IMR-90 (cell line): ENCODE measurements at regions not wholly inside any gene's neighbourhood (a gene's known extent, or its start where the extent isn't known, plus 50 kb on each side); places are given as distances from the start of the nearest gene placed in this dataset.

Experiments
- BHLHE40 ChIP-seq: fragments of 150-350 bp; IDR thresholded peaks from 2 replicates; pipeline ENCODE4 v1.6.1; 2016; ENCODE audit warnings: mild to moderate bottlenecking, low read depth, low read length
- CEBPB ChIP-seq: IDR thresholded peaks from 2 replicates; pipeline ENCODE4 v1.6.1; 2012; ENCODE audit warnings: low read depth, low read length, improper control_type of control experiment
- CHD1 ChIP-seq: IDR thresholded peaks from 2 replicates; pipeline ENCODE4 v1.6.1; 2012; ENCODE audit warnings: low read depth, low read length, improper control_type of control experiment
- FOS ChIP-seq: fragments of 150-350 bp; IDR thresholded peaks from 2 replicates; pipeline ENCODE4 v1.6.1; 2016; ENCODE audit warnings: low read depth, low read length
- MAZ ChIP-seq: IDR thresholded peaks from 2 replicates; pipeline ENCODE4 v1.6.1; 2012; ENCODE audit warnings: low read depth, mild to moderate bottlenecking, low read length, improper control_type of control experiment, moderate library complexity, borderline replicate concordance
- MXI1 ChIP-seq: IDR thresholded peaks from 2 replicates; pipeline ENCODE4 v1.6.1; 2012; ENCODE audit warnings: low read depth, mild to moderate bottlenecking, low read length, moderate library complexity, borderline replicate concordance
- NFE2L2 ChIP-seq: fragments of 150-350 bp; IDR thresholded peaks from 2 replicates; pipeline ENCODE4 v1.6.1; 2016; ENCODE audit warnings: low read depth, mild to moderate bottlenecking, low read length
- POLR2A ChIP-seq: IDR thresholded peaks from 2 replicates; pipeline ENCODE4 v1.6.1; 2012; ENCODE audit warnings: mild to moderate bottlenecking, low read depth, low read length
- RAD21 ChIP-seq: IDR thresholded peaks from 2 replicates; pipeline ENCODE4 v1.6.1; 2012; ENCODE audit warnings: low read length, improper control_type of control experiment
- RCOR1 ChIP-seq: IDR thresholded peaks from 2 replicates; pipeline ENCODE4 v1.6.1; 2012; ENCODE audit warnings: mild to moderate bottlenecking, low read length, improper control_type of control experiment; ENCODE audit not compliant: insufficient replicate concordance
- TF ChIP-seq, protein P1 (sequence below): conservative IDR thresholded peaks from 2 replicates; pipeline ENCODE4 v1.5.1; 2012; ENCODE audit warnings: mild to moderate bottlenecking, low read depth, low read length, improper control_type of control experiment
- TF ChIP-seq, protein P2 (sequence below): fragments of 150-350 bp; IDR thresholded peaks from 2 replicates; pipeline ENCODE4 v1.6.1; 2016; ENCODE audit warnings: low read depth, mild to moderate bottlenecking, low read length, moderate library complexity, borderline replicate concordance

DNA sequence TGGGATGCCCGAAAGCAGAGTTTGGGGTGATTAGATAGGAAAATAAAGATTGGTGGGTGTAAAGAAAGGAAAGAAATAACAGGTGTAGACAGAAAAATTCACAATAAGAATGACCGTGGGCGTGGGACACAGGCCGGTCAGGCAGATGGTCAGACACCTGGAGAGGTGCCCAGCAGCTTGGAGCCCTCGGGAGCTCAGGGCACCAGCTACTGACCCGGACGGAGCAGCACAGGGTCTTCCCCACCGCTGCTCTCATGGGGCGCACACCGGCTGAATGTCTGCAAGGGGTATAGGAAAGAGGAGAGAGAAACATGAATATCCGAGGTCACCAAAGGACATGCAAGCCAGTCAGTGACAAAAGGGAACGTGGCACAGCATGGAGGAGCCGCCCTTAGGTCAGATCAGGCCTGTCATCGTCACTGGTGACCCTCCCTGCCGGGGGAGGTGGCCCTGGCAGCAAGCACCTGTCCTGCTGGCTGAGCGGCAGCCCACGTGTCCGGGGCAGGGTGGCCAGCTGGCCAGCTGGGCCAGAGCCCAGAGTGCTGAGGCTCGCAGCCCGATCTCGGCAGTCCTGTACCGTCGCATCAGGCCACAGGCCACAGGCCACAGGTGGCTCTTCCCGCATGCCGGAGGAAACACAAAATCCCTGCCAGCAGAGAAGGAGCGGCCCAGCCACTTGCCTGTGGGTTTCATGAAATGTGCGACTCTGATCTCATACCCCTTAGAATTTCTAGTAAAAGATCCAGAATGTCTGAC is 112.0 kb upstream of the NDUFV2 start:
- TF ChIP-seq, protein P1, sequence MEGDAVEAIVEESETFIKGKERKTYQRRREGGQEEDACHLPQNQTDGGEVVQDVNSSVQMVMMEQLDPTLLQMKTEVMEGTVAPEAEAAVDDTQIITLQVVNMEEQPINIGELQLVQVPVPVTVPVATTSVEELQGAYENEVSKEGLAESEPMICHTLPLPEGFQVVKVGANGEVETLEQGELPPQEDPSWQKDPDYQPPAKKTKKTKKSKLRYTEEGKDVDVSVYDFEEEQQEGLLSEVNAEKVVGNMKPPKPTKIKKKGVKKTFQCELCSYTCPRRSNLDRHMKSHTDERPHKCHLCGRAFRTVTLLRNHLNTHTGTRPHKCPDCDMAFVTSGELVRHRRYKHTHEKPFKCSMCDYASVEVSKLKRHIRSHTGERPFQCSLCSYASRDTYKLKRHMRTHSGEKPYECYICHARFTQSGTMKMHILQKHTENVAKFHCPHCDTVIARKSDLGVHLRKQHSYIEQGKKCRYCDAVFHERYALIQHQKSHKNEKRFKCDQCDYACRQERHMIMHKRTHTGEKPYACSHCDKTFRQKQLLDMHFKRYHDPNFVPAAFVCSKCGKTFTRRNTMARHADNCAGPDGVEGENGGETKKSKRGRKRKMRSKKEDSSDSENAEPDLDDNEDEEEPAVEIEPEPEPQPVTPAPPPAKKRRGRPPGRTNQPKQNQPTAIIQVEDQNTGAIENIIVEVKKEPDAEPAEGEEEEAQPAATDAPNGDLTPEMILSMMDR = no peak
- TF ChIP-seq MAZ (no peak), RAD21 (no peak), POLR2A (no peak), RCOR1 (no peak), CEBPB (no peak), NFE2L2 (no peak), FOS (no peak), BHLHE40 (no peak), MXI1 (no peak), CHD1 (no peak)
- TF ChIP-seq, protein P2, sequence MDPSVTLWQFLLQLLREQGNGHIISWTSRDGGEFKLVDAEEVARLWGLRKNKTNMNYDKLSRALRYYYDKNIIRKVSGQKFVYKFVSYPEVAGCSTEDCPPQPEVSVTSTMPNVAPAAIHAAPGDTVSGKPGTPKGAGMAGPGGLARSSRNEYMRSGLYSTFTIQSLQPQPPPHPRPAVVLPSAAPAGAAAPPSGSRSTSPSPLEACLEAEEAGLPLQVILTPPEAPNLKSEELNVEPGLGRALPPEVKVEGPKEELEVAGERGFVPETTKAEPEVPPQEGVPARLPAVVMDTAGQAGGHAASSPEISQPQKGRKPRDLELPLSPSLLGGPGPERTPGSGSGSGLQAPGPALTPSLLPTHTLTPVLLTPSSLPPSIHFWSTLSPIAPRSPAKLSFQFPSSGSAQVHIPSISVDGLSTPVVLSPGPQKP = no peak
